GM12891 (cell line): ENCODE measurements at regions not wholly inside any gene's neighbourhood (a gene's known extent, or its start where the extent isn't known, plus 50 kb on each side); places are given as distances from the start of the nearest gene placed in this dataset.

Source experiments
- POLR2A ChIP-seq: IDR thresholded peaks from 2 replicates; pipeline ENCODE4 v1.6.1; 2011; ENCODE audit warnings: low read depth, low read length, control low read depth
- POLR2AphosphoS5 ChIP-seq: IDR thresholded peaks from 2 replicates; pipeline ENCODE4 v1.6.1; 2011; ENCODE audit warnings: low read depth, low read length, control low read depth
- POU2F2 ChIP-seq: IDR thresholded peaks from 2 replicates; pipeline ENCODE4 v1.6.1; 2011; ENCODE audit warnings: low read depth, mild to moderate bottlenecking, control low read depth, low read length, moderate library complexity
- SPI1 ChIP-seq: IDR thresholded peaks from 2 replicates; pipeline ENCODE4 v1.6.1; 2011; ENCODE audit warnings: low read depth, low read length, control low read depth
- TAF1 ChIP-seq: IDR thresholded peaks from 2 replicates; pipeline ENCODE4 v1.6.1; 2011; ENCODE audit warnings: low read depth, low read length, control low read depth

DNA sequence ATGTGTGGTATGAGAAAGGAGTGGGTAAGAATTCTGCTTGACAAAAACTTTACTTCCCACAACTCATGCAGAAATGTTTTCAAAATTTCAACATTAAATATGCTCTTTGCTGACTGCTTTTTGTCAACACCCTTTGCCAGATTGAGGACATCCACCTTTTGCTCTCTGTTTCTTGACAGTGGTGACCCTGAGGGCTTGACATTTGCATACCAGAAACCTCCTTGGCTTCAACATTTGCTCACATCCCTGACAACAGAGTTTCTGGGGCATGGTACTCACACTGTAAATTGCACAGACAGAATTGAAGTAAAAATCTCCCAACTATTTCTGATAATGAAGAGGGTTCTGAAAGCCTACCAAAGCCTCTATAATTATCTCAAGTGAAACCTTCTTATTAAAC lies 95.7 kb downstream of the RND3 start:
- TF ChIP-seq POLR2A (no peak), POLR2AphosphoS5 (no peak), POU2F2 (no peak), SPI1 (no peak), TAF1 (no peak)
